ENCODE measurements at regions not wholly inside any gene's neighbourhood (a gene's known extent, or its start where the extent isn't known, plus 50 kb on each side); places are given as distances from the start of the nearest gene placed in this dataset.

GRCh38 chr9:100927763-100928162 is 100.8 kb upstream of the PLPPR1 start:
- Histone ChIP-seq H3K36me3 (ENCODE audit: insufficient read depth, insufficient read length, low read length) (no peaks in the 10 kb centered on the region), H3K9me3 (ENCODE audit: insufficient read depth, low read length) (no peaks in the 10 kb centered on the region), H3K4me3 (ENCODE audit: insufficient read length, low read depth) (no peak overlapping the region), H3K4me1 (ENCODE audit: insufficient read depth, insufficient read length) (no peaks in the 10 kb centered on the region), H3K9ac (ENCODE audit: insufficient read length, low read depth) (no peak overlapping the region), H3K27me3 (ENCODE audit: insufficient read depth, insufficient read length) (no peaks in the 10 kb centered on the region)
- no peak for DNase-seq (ENCODE audit: low read depth, low spot score)
- TF ChIP-seq YY1 (IDR thresholded peaks at IDR 0.05; ENCODE audit: insufficient read depth, insufficient read length): no peak

GRCh38 chr9:100933656-100934055 is 94.9 kb upstream of the PLPPR1 start:
- TF ChIP-seq YY1 (IDR thresholded peaks at IDR 0.05; ENCODE audit: insufficient read depth, insufficient read length) (no peak), ZNF274 (IDR thresholded peaks at IDR 0.05; ENCODE audit: low read depth, low read length) (no peak), SUZ12 (IDR thresholded peaks at IDR 0.05; ENCODE audit: extremely low read depth, insufficient read depth, insufficient read length) (no peak)
- Histone ChIP-seq H3K4me1 (ENCODE audit: insufficient read depth, insufficient read length) (no peaks in the 10 kb centered on the region), H3K27me3 (ENCODE audit: insufficient read depth, insufficient read length) (no peaks in the 10 kb centered on the region), H3K9ac (ENCODE audit: insufficient read length, low read depth) (no peak overlapping the region), H3K9me3 (ENCODE audit: insufficient read depth, low read length) (no peaks in the 10 kb centered on the region), H3K4me3 (ENCODE audit: insufficient read length, low read depth) (no peak overlapping the region), H3K36me3 (ENCODE audit: insufficient read depth, insufficient read length, low read length) (no peaks in the 10 kb centered on the region)
- DNase-seq (ENCODE audit: low read depth, low spot score): no peak

GRCh38 chr9:100937382-100937781 is 91.1 kb upstream of the PLPPR1 start:
- no peaks in the 10 kb centered on the region for H3K9me3 ChIP-seq (ENCODE audit: insufficient read depth, low read length)
- H3K4me1 ChIP-seq (ENCODE audit: insufficient read depth, insufficient read length): no peaks in the 10 kb centered on the region
- no peak for DNase-seq (ENCODE audit: low read depth, low spot score)
- H3K9ac ChIP-seq (ENCODE audit: insufficient read length, low read depth): no peak overlapping the region
- H3K36me3 ChIP-seq (ENCODE audit: insufficient read depth, insufficient read length, low read length): no peaks in the 10 kb centered on the region
- no peak overlapping the region for H3K4me3 ChIP-seq (ENCODE audit: insufficient read length, low read depth)
- no peak for TF ChIP-seq ZNF274 (IDR thresholded peaks at IDR 0.05; ENCODE audit: low read depth, low read length)
- TF ChIP-seq SUZ12 (IDR thresholded peaks at IDR 0.05; ENCODE audit: extremely low read depth, insufficient read depth, insufficient read length): no peak
- no peak for TF ChIP-seq YY1 (IDR thresholded peaks at IDR 0.05; ENCODE audit: insufficient read depth, insufficient read length)
- no peaks in the 10 kb centered on the region for H3K27me3 ChIP-seq (ENCODE audit: insufficient read depth, insufficient read length)

- Histone ChIP-seq H3K27me3 (ENCODE audit: insufficient read depth, insufficient read length) (no peaks in the 10 kb centered on the region), H3K4me3 (ENCODE audit: insufficient read length, low read depth) (no peak overlapping the region), H3K36me3 (ENCODE audit: insufficient read depth, insufficient read length, low read length) (no peaks in the 10 kb centered on the region), H3K9ac (ENCODE audit: insufficient read length, low read depth) (no peak overlapping the region), H3K9me3 (ENCODE audit: insufficient read depth, low read length) (no peaks in the 10 kb centered on the region), H3K4me1 (ENCODE audit: insufficient read depth, insufficient read length) (no peaks in the 10 kb centered on the region)
- no peak for TF ChIP-seq ZNF274 (IDR thresholded peaks at IDR 0.05; ENCODE audit: low read depth, low read length)
- no peak for TF ChIP-seq SUZ12 (IDR thresholded peaks at IDR 0.05; ENCODE audit: extremely low read depth, insufficient read depth, insufficient read length)
- TF ChIP-seq YY1 (IDR thresholded peaks at IDR 0.05; ENCODE audit: insufficient read depth, insufficient read length): no peak
- DNase-seq (ENCODE audit: low read depth, low spot score): no peak
Observed at GRCh38 chr9:100938507-100938906, 90.0 kb upstream of the PLPPR1 start.

- Histone ChIP-seq H3K4me3 (ENCODE audit: insufficient read length, low read depth) (no peak overlapping the region), H3K9ac (ENCODE audit: insufficient read length, low read depth) (no peak overlapping the region), H3K4me1 (ENCODE audit: insufficient read depth, insufficient read length) (no peaks in the 10 kb centered on the region), H3K27me3 (ENCODE audit: insufficient read depth, insufficient read length) (no peaks in the 10 kb centered on the region), H3K36me3 (ENCODE audit: insufficient read depth, insufficient read length, low read length) (no peaks in the 10 kb centered on the region), H3K9me3 (ENCODE audit: insufficient read depth, low read length) (no peaks in the 10 kb centered on the region)
- TF ChIP-seq ZNF274 (IDR thresholded peaks at IDR 0.05; ENCODE audit: low read depth, low read length) (no peak), SUZ12 (IDR thresholded peaks at IDR 0.05; ENCODE audit: extremely low read depth, insufficient read depth, insufficient read length) (no peak), YY1 (IDR thresholded peaks at IDR 0.05; ENCODE audit: insufficient read depth, insufficient read length) (no peak)
- no peak for DNase-seq (ENCODE audit: low read depth, low spot score)
Observed at GRCh38 chr9:100939636-100940035, 88.9 kb upstream of the PLPPR1 start.

GRCh38 chr9:100959226-100959625 is 69.3 kb upstream of the PLPPR1 start:
- Histone ChIP-seq H3K4me1 (ENCODE audit: insufficient read depth, insufficient read length) (no peaks in the 10 kb centered on the region), H3K9me3 (ENCODE audit: insufficient read depth, low read length) (0 out of 2 replicates have a peak, but pooled peaks cover 7% of the 10 kb centered on the region), H3K27me3 (ENCODE audit: insufficient read depth, insufficient read length) (no peaks in the 10 kb centered on the region), H3K9ac (ENCODE audit: insufficient read length, low read depth) (no peak overlapping the region), H3K4me3 (ENCODE audit: insufficient read length, low read depth) (no peak overlapping the region), H3K36me3 (ENCODE audit: insufficient read depth, insufficient read length, low read length) (no peaks in the 10 kb centered on the region)
- TF ChIP-seq ZNF274 (IDR thresholded peaks at IDR 0.05; ENCODE audit: low read depth, low read length): no peak
- no peak for DNase-seq (ENCODE audit: low read depth, low spot score)
